Neural crest cell (in vitro differentiated cells): ENCODE measurements at regions not wholly inside any gene's neighbourhood (a gene's known extent, or its start where the extent isn't known, plus 50 kb on each side); places are given as distances from the start of the nearest gene placed in this dataset.
"Not testable (repeated sequence)": the region's sequence is repeated elsewhere in the genome, so short reads cannot be mapped to it uniquely, and the experiment has no call there.

ENCODE experiments used
- DNase-seq: peaks from one replicate; pipeline ENCODE4 v3.0.0; 2021; ENCODE audit warnings: low read depth, mixed read lengths, low spot score
- H3K27ac Mint-ChIP-seq: one replicate; pipeline ENCODE4 v1.8.0; 2021; ENCODE audit warnings: mild to moderate bottlenecking, mixed read lengths; ENCODE audit not compliant: unreplicated experiment
- H3K27me3 Mint-ChIP-seq: 2 replicates; pipeline ENCODE4 v1.8.0; 2021; ENCODE audit warnings: low read depth, mild to moderate bottlenecking, mixed read lengths
- H3K36me3 Mint-ChIP-seq: 2 replicates; pipeline ENCODE4 v1.8.0; 2021; ENCODE audit warnings: low read depth, mild to moderate bottlenecking, mixed read lengths
- H3K4me1 Mint-ChIP-seq: 2 replicates; pipeline ENCODE4 v1.8.0; 2021; ENCODE audit warnings: mixed read lengths
- H3K4me3 Mint-ChIP-seq: one replicate; pipeline ENCODE4 v1.8.0; 2021; ENCODE audit warnings: mild to moderate bottlenecking, mixed read lengths
- H3K9me3 Mint-ChIP-seq: 2 replicates; pipeline ENCODE4 v1.8.0; 2021; ENCODE audit warnings: mixed read lengths
- CTCF ChIP-seq: fragments of 200-600 bp; sonication (generic); conservative IDR thresholded peaks from 2 replicates; pipeline ENCODE4 v1.5.0; 2021; ENCODE audit warnings: antibody characterized with exemption, mild to moderate bottlenecking

GRCh38 chr2:88903749-88904353 is 212.4 kb downstream of the RPIA start:
- Mint-ChIP-seq H3K27ac (no peak overlapping the region), H3K4me1 (no peaks in the 10 kb centered on the region), H3K27me3 (no peaks in the 10 kb centered on the region), H3K9me3 (peaks cover 10% of the 10 kb centered on the region), H3K36me3 (peaks cover 3% of the 10 kb centered on the region), H3K4me3 (no peak overlapping the region)
- TF ChIP-seq CTCF = no peak
- no peak for DNase-seq

DNA sequence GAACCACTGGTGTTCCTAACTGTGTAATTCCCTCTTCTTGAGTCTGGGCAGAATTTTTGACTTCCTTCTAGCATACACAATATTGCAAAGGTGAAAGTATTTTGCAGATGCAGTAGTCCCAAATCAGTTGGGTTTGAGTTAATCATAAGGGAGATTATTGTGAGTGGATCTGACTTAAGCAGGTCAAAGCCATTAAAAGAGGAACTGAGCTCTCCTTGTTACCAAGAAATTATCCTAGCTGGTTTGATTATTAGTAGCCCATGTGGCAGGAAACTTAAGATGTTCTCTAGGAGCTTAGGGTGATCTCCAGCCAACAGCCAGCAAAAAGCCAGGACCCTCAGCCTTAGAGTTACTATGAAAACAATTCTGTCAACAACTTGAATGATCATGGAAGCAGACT is 221.8 kb downstream of the RPIA start:
- H3K4me1 Mint-ChIP-seq = no peaks in the 10 kb centered on the region

DNA sequence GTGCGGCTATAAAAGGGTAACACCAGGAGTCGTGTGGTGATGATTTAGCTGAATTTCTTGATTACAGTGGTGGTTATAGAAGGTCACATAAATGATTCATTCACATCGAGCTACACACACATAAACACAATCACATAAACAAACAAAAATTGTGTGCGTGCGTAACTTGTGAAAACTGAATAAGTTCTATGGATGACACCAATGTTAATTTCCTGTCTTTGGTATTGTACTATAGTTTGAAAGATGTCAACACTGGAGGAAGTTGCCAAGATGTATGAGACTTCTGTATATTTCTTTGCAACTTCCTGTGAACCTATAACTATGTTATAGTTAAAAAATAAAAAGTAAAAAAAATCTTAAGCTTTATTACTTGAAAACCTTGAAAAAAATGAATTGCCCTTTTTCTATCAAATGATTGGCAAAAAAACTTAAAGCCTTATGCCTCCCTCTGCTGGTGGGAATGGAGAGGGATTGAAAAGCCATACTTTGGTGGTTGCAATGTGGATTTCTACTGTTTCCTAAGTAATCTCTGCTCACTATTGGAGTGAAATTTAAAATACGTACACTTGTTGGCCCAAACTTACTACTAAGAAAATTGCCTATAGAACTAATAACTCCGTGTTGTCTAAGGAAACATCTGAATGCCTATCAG is 227.7 kb downstream of the RPIA start:
- Mint-ChIP-seq H3K36me3 (no peaks in the 10 kb centered on the region), H3K9me3 (peaks cover 10% of the 10 kb centered on the region), H3K4me1 (no peaks in the 10 kb centered on the region), H3K4me3 (no peak overlapping the region), H3K27me3 (no peaks in the 10 kb centered on the region), H3K27ac (no peak overlapping the region)
- TF ChIP-seq CTCF = no peak
- DNase-seq = no peak

More for the DNA sequence above, 221.8 kb downstream of the RPIA start:
- Mint-ChIP-seq H3K36me3 (peaks cover 3% of the 10 kb centered on the region), H3K9me3 (peaks cover 13% of the 10 kb centered on the region), H3K27ac (no peak overlapping the region), H3K27me3 (no peaks in the 10 kb centered on the region), H3K4me3 (no peak overlapping the region)
- no peak for DNase-seq
- TF ChIP-seq CTCF = no peak

DNA sequence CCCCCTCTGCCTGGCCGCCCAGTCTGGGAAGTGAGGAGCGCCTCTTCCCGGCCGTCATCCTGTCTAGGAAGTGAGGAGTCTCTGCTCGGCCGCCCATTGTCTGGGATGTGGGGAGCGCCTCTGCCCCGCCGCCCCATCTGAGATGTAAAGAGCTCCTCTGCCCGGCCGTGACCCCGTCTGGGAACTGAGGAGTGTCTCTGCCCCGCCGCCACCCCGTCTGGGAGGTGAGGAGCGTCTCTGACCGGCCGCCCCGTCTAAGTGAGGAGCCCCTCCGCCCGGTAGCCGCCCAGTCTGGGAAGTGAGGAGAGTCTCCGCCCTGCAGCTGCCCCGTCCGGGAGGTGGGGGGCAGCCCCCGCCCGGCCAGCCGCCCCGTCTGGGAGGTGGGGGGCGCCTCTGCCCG is 228.9 kb downstream of the RPIA start:
- H3K27ac Mint-ChIP-seq, DNase-seq, H3K4me3 Mint-ChIP-seq, H3K36me3 Mint-ChIP-seq, H3K4me1 Mint-ChIP-seq, H3K27me3 Mint-ChIP-seq: not testable (repeated sequence)
- H3K9me3 Mint-ChIP-seq = peaks cover 11% of the 10 kb centered on the region

GRCh38 chr2:88924533-88924932 is 233.1 kb downstream of the RPIA start:
- TF ChIP-seq CTCF = no peak
- H3K4me3 Mint-ChIP-seq = no peak overlapping the region
- H3K36me3 Mint-ChIP-seq = no peaks in the 10 kb centered on the region
- H3K27me3 Mint-ChIP-seq = no peaks in the 10 kb centered on the region
- no peak overlapping the region for H3K27ac Mint-ChIP-seq
- H3K4me1 Mint-ChIP-seq = no peaks in the 10 kb centered on the region
- DNase-seq = no peak
- H3K9me3 Mint-ChIP-seq = peaks cover 11% of the 10 kb centered on the region

DNA sequence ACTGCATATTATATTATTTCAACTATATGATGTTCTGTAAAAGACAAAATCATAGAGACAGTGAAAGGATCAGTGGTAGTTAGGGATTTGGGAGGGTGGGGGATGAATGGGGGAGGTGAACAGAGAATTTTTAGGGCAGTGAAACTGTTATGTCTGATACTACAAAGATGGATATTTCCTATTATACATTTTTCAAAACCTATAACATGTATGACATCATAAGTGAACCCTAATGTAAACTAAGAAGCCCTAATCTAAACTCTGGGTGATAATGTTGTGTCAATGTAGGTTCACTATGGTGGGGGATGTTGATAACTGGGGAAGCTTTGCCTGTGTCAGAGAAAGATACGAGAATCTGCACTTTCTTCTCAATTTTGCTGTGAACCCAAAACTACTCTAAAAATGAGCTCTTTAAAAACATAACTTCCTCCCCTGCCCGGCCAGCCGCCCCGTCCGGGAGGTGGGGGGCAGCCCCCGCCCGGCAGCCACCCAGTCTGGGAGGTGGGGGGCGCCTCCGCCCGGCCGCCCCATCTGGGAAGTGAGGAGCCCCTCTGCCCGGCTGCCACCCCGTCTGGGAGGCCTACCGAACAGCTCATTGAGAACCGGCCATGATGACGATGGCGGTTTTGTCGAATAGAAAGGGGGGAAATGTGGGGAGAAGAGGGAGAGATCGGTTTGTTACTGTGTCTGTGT is 234.4 kb downstream of the RPIA start:
- TF ChIP-seq CTCF = no peak
- H3K4me3 Mint-ChIP-seq = no peak overlapping the region
- H3K36me3 Mint-ChIP-seq = no peaks in the 10 kb centered on the region
- no peaks in the 10 kb centered on the region for H3K27me3 Mint-ChIP-seq
- no peak overlapping the region for H3K27ac Mint-ChIP-seq
- no peaks in the 10 kb centered on the region for H3K4me1 Mint-ChIP-seq
- DNase-seq = no peak
- H3K9me3 Mint-ChIP-seq = peaks cover 11% of the 10 kb centered on the region
